H7 (cell line): ENCODE measurements at regions not wholly inside any gene's neighbourhood (a gene's known extent, or its start where the extent isn't known, plus 50 kb on each side); places are given as distances from the start of the nearest gene placed in this dataset.

Source experiments
- DNase-seq: peaks from one replicate; pipeline ENCODE4 v3.0.0; 2012
- H3K27me3 ChIP-seq: 2 replicates; pipeline ENCODE4 v1.6.0; 2011; ENCODE audit warnings: mild to moderate bottlenecking, low read length; ENCODE audit not compliant: control insufficient read depth, insufficient read depth
- H3K36me3 ChIP-seq: replicated peaks from 2 replicates; pipeline ENCODE4 v1.5.1; 2011; ENCODE audit warnings: low read length; ENCODE audit not compliant: control insufficient read depth, insufficient read depth
- H3K4me3 ChIP-seq: 2 replicates; pipeline ENCODE4 v1.5.1; 2011; ENCODE audit warnings: low read depth, mild to moderate bottlenecking, control low read depth, low read length, moderate library complexity; ENCODE audit not compliant: insufficient read depth

- DNase-seq = no peak
- Histone ChIP-seq H3K36me3 (no peaks in the 10 kb centered on the region), H3K27me3 (no peaks in the 10 kb centered on the region), H3K4me3 (no peak overlapping the region)
These were observed 141.3 kb downstream of the ANXA5 start for GRCh38 chr4:121555315-121556107.

- no peak for DNase-seq
- Histone ChIP-seq H3K27me3 (no peaks in the 10 kb centered on the region), H3K36me3 (no peaks in the 10 kb centered on the region), H3K4me3 (no peak overlapping the region)
These were observed 142.4 kb downstream of the ANXA5 start for GRCh38 chr4:121554382-121554781.

- Histone ChIP-seq H3K4me3 (no peak overlapping the region), H3K36me3 (no peaks in the 10 kb centered on the region), H3K27me3 (no peaks in the 10 kb centered on the region)
- DNase-seq = no peak
These were observed 144.9 kb downstream of the ANXA5 start for GRCh38 chr4:121551881-121552280.

- H3K4me3 ChIP-seq = no peak overlapping the region
- H3K36me3 ChIP-seq = no peaks in the 10 kb centered on the region
- H3K27me3 ChIP-seq = no peaks in the 10 kb centered on the region
- no peak for DNase-seq
These were observed 145.5 kb downstream of the ANXA5 start for GRCh38 chr4:121551271-121551670.

GRCh38 chr4:121541696-121542095 lies 155.1 kb downstream of the ANXA5 start:
- Histone ChIP-seq H3K27me3 (no peaks in the 10 kb centered on the region), H3K4me3 (no peak overlapping the region), H3K36me3 (no peaks in the 10 kb centered on the region)
- no peak for DNase-seq

- no peak for DNase-seq
- Histone ChIP-seq H3K36me3 (no peaks in the 10 kb centered on the region), H3K4me3 (no peak overlapping the region), H3K27me3 (no peaks in the 10 kb centered on the region)
These were observed 154.5 kb upstream of the QRFPR start for GRCh38 chr4:121535351-121535750.

- H3K27me3 ChIP-seq = no peaks in the 10 kb centered on the region
- no peaks in the 10 kb centered on the region for H3K36me3 ChIP-seq
- H3K4me3 ChIP-seq = no peak overlapping the region
- DNase-seq = no peak
These were observed 153.4 kb upstream of the QRFPR start for GRCh38 chr4:121534187-121534586.

- H3K4me3 ChIP-seq = no peak overlapping the region
- no peak for DNase-seq
- H3K27me3 ChIP-seq = no peaks in the 10 kb centered on the region
- H3K36me3 ChIP-seq = no peaks in the 10 kb centered on the region
These were observed 145.7 kb upstream of the QRFPR start for GRCh38 chr4:121526509-121526908.

- no peak for DNase-seq
- Histone ChIP-seq H3K27me3 (no peaks in the 10 kb centered on the region), H3K36me3 (no peaks in the 10 kb centered on the region), H3K4me3 (no peak overlapping the region)
These were observed 138.5 kb upstream of the QRFPR start for GRCh38 chr4:121519236-121519838.

- no peak for DNase-seq
These were observed 136.4 kb upstream of the QRFPR start for GRCh38 chr4:121517241-121517640.

GRCh38 chr4:121514443-121514842 lies 133.6 kb upstream of the QRFPR start:
- Histone ChIP-seq H3K36me3 (no peaks in the 10 kb centered on the region), H3K4me3 (no peak overlapping the region), H3K27me3 (no peaks in the 10 kb centered on the region)
- DNase-seq = peak; percentile 9

More at GRCh38 chr4:121517241-121517640, 136.4 kb upstream of the QRFPR start:
- H3K4me3 ChIP-seq = no peak overlapping the region
- no peaks in the 10 kb centered on the region for H3K36me3 ChIP-seq
- H3K27me3 ChIP-seq = no peaks in the 10 kb centered on the region

- H3K4me3 ChIP-seq = no peak overlapping the region
- peak; percentile 9 for DNase-seq
- no peaks in the 10 kb centered on the region for H3K27me3 ChIP-seq
- H3K36me3 ChIP-seq = no peaks in the 10 kb centered on the region
These were observed 129.6 kb upstream of the QRFPR start for GRCh38 chr4:121510341-121510874.

GRCh38 chr4:121485190-121485804 lies 104.5 kb upstream of the QRFPR start:
- H3K4me3 ChIP-seq = no peak overlapping the region
- no peaks in the 10 kb centered on the region for H3K36me3 ChIP-seq
- DNase-seq = no peak
- H3K27me3 ChIP-seq = no peaks in the 10 kb centered on the region

- H3K27me3 ChIP-seq = no peaks in the 10 kb centered on the region
- peak; percentile 40 for DNase-seq
- no peaks in the 10 kb centered on the region for H3K36me3 ChIP-seq
- H3K4me3 ChIP-seq = no peak overlapping the region
These were observed 103.8 kb upstream of the QRFPR start for GRCh38 chr4:121484633-121485032.

- Histone ChIP-seq H3K4me3 (no peak overlapping the region), H3K36me3 (no peaks in the 10 kb centered on the region), H3K27me3 (no peaks in the 10 kb centered on the region)
- no peak for DNase-seq
These were observed 99.0 kb upstream of the QRFPR start for GRCh38 chr4:121479808-121480207.
